Nephron progenitor cell (in vitro differentiated cells): ENCODE measurements at regions not wholly inside any gene's neighbourhood (a gene's known extent, or its start where the extent isn't known, plus 50 kb on each side); places are given as distances from the start of the nearest gene placed in this dataset.

ENCODE experiments used
- DNase-seq: peaks from one replicate; pipeline ENCODE4 v3.0.0; 2021
- H3K27ac Mint-ChIP-seq: 2 replicates; pipeline ENCODE4 v1.8.0; 2021; ENCODE audit warnings: mild to moderate bottlenecking, moderate library complexity, mixed read lengths
- H3K27me3 Mint-ChIP-seq: 2 replicates; pipeline ENCODE4 v1.8.0; 2021; ENCODE audit warnings: mild to moderate bottlenecking, low read depth, mixed read lengths; ENCODE audit not compliant: poor library complexity
- H3K36me3 Mint-ChIP-seq: 2 replicates; pipeline ENCODE4 v1.8.0; 2021; ENCODE audit warnings: low read depth, mixed read lengths
- H3K4me1 Mint-ChIP-seq: 2 replicates; pipeline ENCODE4 v1.8.0; 2021; ENCODE audit warnings: mixed read lengths
- H3K4me3 Mint-ChIP-seq: 2 replicates; pipeline ENCODE4 v1.8.0; 2021; ENCODE audit warnings: mild to moderate bottlenecking, moderate library complexity, mixed read lengths
- H3K9me3 Mint-ChIP-seq: 2 replicates; pipeline ENCODE4 v1.8.0; 2021; ENCODE audit warnings: mild to moderate bottlenecking, moderate library complexity, mixed read lengths
- TF ChIP-seq, protein P1 (sequence below): fragments of 200-600 bp; sonication (generic); IDR thresholded peaks from 2 replicates; pipeline ENCODE4 v1.5.0; 2021; ENCODE audit warnings: antibody characterized with exemption

DNA sequence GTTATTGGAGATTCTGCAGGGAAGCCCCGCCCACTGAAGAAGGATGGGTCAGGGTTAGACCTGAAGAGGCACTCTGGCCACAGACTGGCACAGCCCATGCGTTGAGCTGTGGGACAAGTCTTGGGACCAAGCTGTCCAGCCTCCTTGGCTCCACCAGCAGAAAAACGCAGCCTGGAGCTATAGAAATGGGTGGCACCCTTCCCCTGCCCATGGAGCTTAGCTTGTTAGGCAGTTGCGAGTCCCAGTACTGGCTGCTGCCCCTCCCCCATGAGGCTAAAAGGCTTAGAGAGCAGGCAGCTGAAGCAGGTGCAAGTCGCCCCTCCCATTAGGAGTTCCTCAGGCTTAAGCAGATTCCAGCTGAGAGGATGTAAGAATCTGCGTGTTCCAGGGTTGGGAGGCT lies 1124.0 kb upstream of the TMEM132C start:
- no peaks in the 10 kb centered on the region for H3K4me1 Mint-ChIP-seq
- H3K27ac Mint-ChIP-seq: no peak overlapping the region
- no peak overlapping the region for H3K4me3 Mint-ChIP-seq
- TF ChIP-seq, protein P1, sequence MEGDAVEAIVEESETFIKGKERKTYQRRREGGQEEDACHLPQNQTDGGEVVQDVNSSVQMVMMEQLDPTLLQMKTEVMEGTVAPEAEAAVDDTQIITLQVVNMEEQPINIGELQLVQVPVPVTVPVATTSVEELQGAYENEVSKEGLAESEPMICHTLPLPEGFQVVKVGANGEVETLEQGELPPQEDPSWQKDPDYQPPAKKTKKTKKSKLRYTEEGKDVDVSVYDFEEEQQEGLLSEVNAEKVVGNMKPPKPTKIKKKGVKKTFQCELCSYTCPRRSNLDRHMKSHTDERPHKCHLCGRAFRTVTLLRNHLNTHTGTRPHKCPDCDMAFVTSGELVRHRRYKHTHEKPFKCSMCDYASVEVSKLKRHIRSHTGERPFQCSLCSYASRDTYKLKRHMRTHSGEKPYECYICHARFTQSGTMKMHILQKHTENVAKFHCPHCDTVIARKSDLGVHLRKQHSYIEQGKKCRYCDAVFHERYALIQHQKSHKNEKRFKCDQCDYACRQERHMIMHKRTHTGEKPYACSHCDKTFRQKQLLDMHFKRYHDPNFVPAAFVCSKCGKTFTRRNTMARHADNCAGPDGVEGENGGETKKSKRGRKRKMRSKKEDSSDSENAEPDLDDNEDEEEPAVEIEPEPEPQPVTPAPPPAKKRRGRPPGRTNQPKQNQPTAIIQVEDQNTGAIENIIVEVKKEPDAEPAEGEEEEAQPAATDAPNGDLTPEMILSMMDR: no peak
- no peaks in the 10 kb centered on the region for H3K36me3 Mint-ChIP-seq
- peaks cover 15% of the 10 kb centered on the region for H3K27me3 Mint-ChIP-seq
- H3K9me3 Mint-ChIP-seq: peaks cover 33% of the 10 kb centered on the region
- DNase-seq: no peak

DNA sequence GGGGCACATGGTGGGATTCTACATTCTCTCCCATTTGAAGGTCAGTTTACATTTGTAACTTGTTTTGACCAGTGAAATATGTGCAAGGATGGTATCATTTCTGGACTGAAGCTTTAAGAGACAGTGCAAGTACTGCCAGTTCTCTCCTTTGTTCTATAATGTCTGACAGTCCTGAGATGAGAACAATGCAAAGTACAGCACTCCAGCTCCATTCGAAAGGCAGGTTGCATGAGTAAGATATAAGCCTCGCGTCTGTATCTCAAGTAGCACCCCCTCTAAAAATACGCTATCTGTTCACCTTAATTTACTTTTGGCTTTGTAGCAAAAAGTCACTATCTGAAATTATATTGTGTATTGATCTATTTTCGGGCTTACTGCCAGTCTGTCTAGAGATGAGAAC lies 1122.2 kb upstream of the TMEM132C start:
- peaks cover 12% of the 10 kb centered on the region for H3K27me3 Mint-ChIP-seq
- no peaks in the 10 kb centered on the region for H3K36me3 Mint-ChIP-seq
- H3K4me3 Mint-ChIP-seq: no peak overlapping the region
- peaks cover 17% of the 10 kb centered on the region for H3K9me3 Mint-ChIP-seq
- no peak overlapping the region for H3K27ac Mint-ChIP-seq
- H3K4me1 Mint-ChIP-seq: no peaks in the 10 kb centered on the region
- DNase-seq: no peak
- TF ChIP-seq, protein P1: no peak

DNA sequence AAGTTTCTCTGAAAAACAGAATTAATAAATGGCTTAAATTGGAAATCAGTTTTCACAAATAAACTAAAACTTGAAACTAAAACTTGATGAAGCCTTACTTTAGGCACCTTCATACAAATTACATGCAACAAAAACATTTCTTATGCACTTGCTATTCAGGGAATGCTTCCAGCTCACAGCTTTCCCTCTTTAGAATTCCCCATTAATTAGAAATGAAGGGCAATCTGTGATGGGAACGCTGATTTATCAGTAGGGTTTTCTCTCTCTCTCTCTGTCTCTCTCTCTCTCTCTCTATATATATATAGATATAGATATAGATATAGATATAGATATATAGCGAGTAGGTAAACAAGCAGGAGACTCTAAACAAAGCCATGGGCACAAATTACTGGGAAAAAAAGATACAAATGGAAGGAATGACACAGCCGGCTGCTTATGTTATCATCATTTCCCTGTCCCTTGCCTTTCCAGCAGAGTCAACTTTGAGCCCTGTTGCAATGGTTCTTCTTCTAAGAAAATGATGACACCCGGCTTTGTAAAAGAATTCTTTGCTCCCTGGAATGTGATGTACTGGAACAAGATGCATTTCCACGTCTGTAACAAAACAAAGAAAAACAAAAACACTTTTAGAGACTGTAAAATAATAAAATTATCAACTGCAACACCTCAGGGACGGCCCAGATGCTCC lies 1121.6 kb upstream of the TMEM132C start:
- TF ChIP-seq, protein P1: no peak
- Mint-ChIP-seq H3K4me3 (no peak overlapping the region), H3K27ac (no peak overlapping the region), H3K9me3 (peaks cover 15% of the 10 kb centered on the region), H3K4me1 (no peaks in the 10 kb centered on the region), H3K27me3 (peaks cover 12% of the 10 kb centered on the region), H3K36me3 (no peaks in the 10 kb centered on the region)
- DNase-seq: no peak

DNA sequence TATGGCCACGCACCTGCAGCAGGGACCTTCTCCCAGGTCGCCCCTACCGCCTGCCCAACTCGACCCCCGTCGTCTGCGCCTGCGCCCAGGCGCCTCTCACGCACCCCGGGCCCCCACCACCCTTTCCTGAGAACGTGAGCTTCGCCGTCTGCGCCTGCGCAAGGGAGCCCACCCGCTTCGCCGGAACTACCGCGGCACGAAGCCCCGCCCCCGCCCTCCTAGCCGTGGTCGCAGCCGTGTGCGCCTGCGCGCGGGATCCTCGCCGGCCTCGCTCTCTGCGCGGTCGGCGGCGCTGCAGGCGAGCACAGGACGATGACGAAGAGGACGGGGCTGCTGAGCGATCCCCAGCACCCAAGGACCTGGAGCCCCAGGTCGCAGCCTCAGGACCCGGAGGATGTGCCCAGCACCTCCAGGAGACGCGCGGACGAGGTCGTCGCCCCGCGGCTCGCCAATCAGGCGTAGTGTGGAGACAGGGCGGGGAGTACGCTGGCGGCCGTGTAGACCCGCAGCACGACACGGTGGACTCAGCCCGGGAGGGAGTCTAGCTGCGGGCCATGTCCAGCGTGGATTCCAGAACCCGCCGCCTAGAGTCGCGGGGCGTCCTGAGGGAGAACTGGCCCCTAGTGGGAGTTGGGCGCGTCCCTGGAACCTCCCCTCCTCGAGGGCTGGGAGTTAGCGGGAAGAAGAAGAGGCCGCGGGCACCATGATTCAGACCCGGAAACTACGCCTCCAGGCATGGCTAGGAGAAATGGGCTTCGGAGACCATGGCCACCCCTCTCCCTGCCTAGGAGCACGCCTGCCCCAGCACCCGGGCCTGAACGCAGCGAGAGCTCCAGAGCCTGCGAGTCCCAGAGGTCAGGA lies 1120.8 kb upstream of the TMEM132C start:
- Mint-ChIP-seq H3K4me1 (no peaks in the 10 kb centered on the region), H3K9me3 (peaks cover 10% of the 10 kb centered on the region), H3K27ac (no peak overlapping the region), H3K4me3 (no peak overlapping the region), H3K27me3 (peaks cover 12% of the 10 kb centered on the region), H3K36me3 (no peaks in the 10 kb centered on the region)
- TF ChIP-seq, protein P1: no peak
- no peak for DNase-seq

DNA sequence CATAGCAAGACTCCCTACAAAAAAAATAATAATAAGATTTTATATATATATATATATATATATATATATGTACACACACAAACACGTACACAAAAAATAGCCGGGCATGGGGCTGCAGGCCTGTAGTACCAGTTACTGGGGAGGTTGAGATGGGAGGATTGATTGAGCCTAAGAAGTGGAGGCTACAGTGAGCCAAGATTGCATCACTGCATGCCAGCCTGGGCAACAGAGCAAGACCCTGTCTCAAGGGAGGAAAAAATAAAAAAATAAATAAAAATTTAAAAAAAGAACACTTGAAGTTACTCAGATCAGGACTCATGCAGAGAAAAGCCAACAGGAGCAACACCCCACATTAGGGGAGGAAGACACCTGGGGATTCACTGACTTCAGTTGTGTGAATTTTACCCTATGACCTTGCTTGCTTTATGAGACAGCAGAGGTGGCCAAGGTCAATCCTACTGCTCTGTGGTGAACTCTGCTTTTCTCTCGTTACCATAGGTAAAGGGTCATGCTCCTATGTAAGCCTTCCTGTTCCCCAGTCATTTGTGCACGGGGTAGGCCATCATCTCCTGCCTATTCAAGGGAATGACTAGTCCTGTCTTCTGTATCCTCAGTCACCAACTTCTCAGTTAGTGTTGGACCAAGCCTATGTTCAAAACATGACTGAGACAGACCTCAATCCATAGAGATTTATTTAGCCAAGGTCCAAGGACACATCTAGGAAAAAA lies 1119.8 kb upstream of the TMEM132C start:
- Mint-ChIP-seq H3K27me3 (peaks cover 6% of the 10 kb centered on the region), H3K27ac (no peak overlapping the region), H3K4me3 (no peak overlapping the region), H3K9me3 (peaks cover 4% of the 10 kb centered on the region), H3K36me3 (no peaks in the 10 kb centered on the region), H3K4me1 (no peaks in the 10 kb centered on the region)
- no peak for DNase-seq
- TF ChIP-seq, protein P1: no peak
